CD14-positive monocyte (primary cell): ENCODE measurements at regions not wholly inside any gene's neighbourhood (a gene's known extent, or its start where the extent isn't known, plus 50 kb on each side); places are given as distances from the start of the nearest gene placed in this dataset.

Source experiments
- DNase-seq, 3 donors: peaks; one replicate each; pipeline ENCODE4 v3.0.0-alpha.2; 2011 to 2022
- H2AFZ ChIP-seq: 2 replicates; pipeline ENCODE4 v1.6.0; 2012; ENCODE audit warnings: mild to moderate bottlenecking, low read depth, low read length, inconsistent platforms; ENCODE audit not compliant: insufficient read depth, poor library complexity, severe bottlenecking
- H3K27ac ChIP-seq, 2 donors: 1 replicate in 1 of 2; 2 replicates in 1 of 2; pipeline ENCODE4 v1.5.1; 2012 to 2013; ENCODE audit warnings: low read length in 2 of 2, control low read depth in 1 of 2, inconsistent platforms in 1 of 2, low read depth in 1 of 2, mild to moderate bottlenecking in 1 of 2
- H3K27me3 ChIP-seq, 2 donors: one replicate each; pipeline versions ENCODE4 v1.6.0 to v1.6.1; 2011 to 2013; ENCODE audit warnings: low read length in 2 of 2; ENCODE audit not compliant: control insufficient read depth in 2 of 2, insufficient read depth in 2 of 2
- H3K36me3 ChIP-seq, 2 donors: replicated peaks in 1 of 2; 1 replicate in 1 of 2; 2 replicates in 1 of 2; pipeline versions ENCODE4 v1.5.1 to v1.6.1; 2012 to 2013; ENCODE audit warnings: low read length in 2 of 2, control low read depth in 1 of 2, inconsistent platforms in 1 of 2, mild to moderate bottlenecking in 1 of 2; ENCODE audit not compliant: insufficient read depth in 2 of 2, control insufficient read depth in 1 of 2
- H3K4me1 ChIP-seq, 2 donors: 1 replicate in 1 of 2; 2 replicates in 1 of 2; pipeline versions ENCODE4 v1.5.1 to v1.6.1; 2012 to 2013; ENCODE audit warnings: low read length in 2 of 2, control low read depth in 1 of 2, inconsistent platforms in 1 of 2, mild to moderate bottlenecking in 1 of 2, moderate library complexity in 1 of 2; ENCODE audit not compliant: insufficient read depth in 2 of 2, control insufficient read depth in 1 of 2
- H3K4me2 ChIP-seq: replicated peaks from 2 replicates; pipeline ENCODE3; 2012; ENCODE audit warnings: low read length, moderate library complexity, mild to moderate bottlenecking; ENCODE audit not compliant: poor library complexity, severe bottlenecking; ENCODE audit errors: extremely low read depth
- H3K4me3 ChIP-seq, 3 experiments: fragments of 200-600 bp in 1 of 3; sonication (generic) in 1 of 3; replicated peaks in 1 of 3; 1 replicate in 2 of 3; 2 replicates in 1 of 3; pipeline ENCODE4 v1.5.1; 2011 to 2013; ENCODE audit warnings: low read length in 3 of 3, mild to moderate bottlenecking in 3 of 3, control low read depth in 2 of 3, low read depth in 2 of 3, inconsistent platforms in 1 of 3, moderate library complexity in 1 of 3
- H3K79me2 ChIP-seq: 2 replicates; pipeline ENCODE4 v1.6.0; 2012; ENCODE audit warnings: mild to moderate bottlenecking, control low read depth, inconsistent platforms, low read length, moderate library complexity; ENCODE audit not compliant: insufficient read depth
- H3K9ac ChIP-seq: 2 replicates; pipeline ENCODE4 v1.6.0; 2017; ENCODE audit warnings: low read length, mild to moderate bottlenecking; ENCODE audit not compliant: insufficient read depth, poor library complexity, severe bottlenecking
- H3K9me3 ChIP-seq, 2 donors: replicated peaks in 1 of 2; 1 replicate in 1 of 2; 2 replicates in 1 of 2; pipeline versions ENCODE4 v1.5.1 to v1.6.1; 2012 to 2013; ENCODE audit warnings: low read length in 2 of 2, control low read depth in 1 of 2; ENCODE audit not compliant: control insufficient read depth in 1 of 2, insufficient read depth in 1 of 2
- H4K20me1 ChIP-seq: 2 replicates; pipeline ENCODE4 v1.6.0; 2012; ENCODE audit warnings: mild to moderate bottlenecking, low read length, control low read depth, moderate library complexity; ENCODE audit not compliant: insufficient read depth
- H3K27ac Mint-ChIP-seq, 7 donors: one replicate each; pipeline ENCODE4 v1.8.0; 2020; ENCODE audit warnings: mild to moderate bottlenecking in 7 of 7, mixed read lengths in 7 of 7, moderate library complexity in 6 of 7, inconsistent platforms in 2 of 7
- H3K27me3 Mint-ChIP-seq, 3 donors: one replicate each; pipeline ENCODE4 v1.8.0; 2021 to 2022; ENCODE audit warnings: low read depth in 3 of 3, mild to moderate bottlenecking in 3 of 3, mixed read lengths in 3 of 3, moderate library complexity in 3 of 3, inconsistent platforms in 1 of 3
- H3K36me3 Mint-ChIP-seq, 2 donors: one replicate each; pipeline ENCODE4 v1.8.0; 2020; ENCODE audit warnings: mixed read lengths in 2 of 2, inconsistent platforms in 1 of 2, mild to moderate bottlenecking in 1 of 2
- H3K4me1 Mint-ChIP-seq: one replicate; pipeline ENCODE4 v1.8.0; 2020; ENCODE audit warnings: mild to moderate bottlenecking, mixed read lengths
- H3K4me3 Mint-ChIP-seq, 2 donors: one replicate each; pipeline ENCODE4 v1.8.0; 2020; ENCODE audit warnings: mild to moderate bottlenecking in 2 of 2, mixed read lengths in 2 of 2, moderate library complexity in 1 of 2
- H3K9me3 Mint-ChIP-seq, 7 donors: one replicate each; pipeline ENCODE4 v1.8.0; 2020 to 2022; ENCODE audit warnings: mixed read lengths in 7 of 7, mild to moderate bottlenecking in 6 of 7, moderate library complexity in 6 of 7, inconsistent platforms in 2 of 7
- WGBS: methylation state at CpG from one replicate; pipeline ENCODE4 v1.1.5; 2013; ENCODE audit warnings: missing lambda C conversion rate; ENCODE audit not compliant: insufficient coverage; 5-methylcytosine and 5-hydroxymethylcytosine counted together
- intact Hi-C, 2 donors: fragments of 100-400 bp; cut with micrococcal nuclease; formaldehyde crosslinking; loops; one replicate each; pipeline versions ENCODE4 v1.15.0 to v1.15.1; 2023
- TF ChIP-seq, protein P1 (sequence below): fragments of 200-600 bp; IDR thresholded peaks from one replicate; pipeline ENCODE4 v1.8.0; 2022; ENCODE audit warnings: antibody characterized with exemption, mild to moderate bottlenecking

DNA sequence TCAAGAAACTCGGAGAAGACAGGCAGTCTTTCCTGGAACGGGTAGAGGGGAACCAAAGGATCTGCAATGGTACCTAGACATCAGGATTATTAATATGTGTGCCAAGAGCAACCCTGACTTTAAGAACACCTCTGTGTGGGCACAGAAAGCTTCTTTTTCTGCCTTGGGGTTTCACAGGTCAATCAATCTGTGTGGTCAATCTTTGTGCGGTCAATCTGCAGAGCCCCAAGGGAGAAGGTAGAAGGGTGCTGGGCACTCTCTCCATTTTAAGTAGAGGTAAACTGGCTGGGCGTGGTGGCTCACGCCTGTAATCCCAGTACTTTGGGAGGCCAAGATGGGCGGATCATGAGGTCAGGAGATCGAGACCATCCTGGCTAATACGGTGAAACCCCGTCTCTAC lies 100.7 kb downstream of the ARF6 start:
- intact Hi-C loops: no loop called here
- no peak overlapping the region for H3K4me3 Mint-ChIP-seq
- H3K4me1 ChIP-seq: peaks cover 0 to under 1% of the 10 kb centered on the region in 2 donors
- H3K9me3 ChIP-seq: no peaks in the 10 kb centered on the region
- H3K4me2 ChIP-seq: no peak overlapping the region
- H2AFZ ChIP-seq: no peak overlapping the region
- no peaks in the 10 kb centered on the region for H3K36me3 ChIP-seq
- no peak overlapping the region for H3K9ac ChIP-seq
- WGBS: 100% methylated on average over 2 of the region's 9 CpGs
- DNase-seq: no peak
- peaks cover 13% of the 10 kb centered on the region for H3K4me1 Mint-ChIP-seq
- TF ChIP-seq, protein P1, sequence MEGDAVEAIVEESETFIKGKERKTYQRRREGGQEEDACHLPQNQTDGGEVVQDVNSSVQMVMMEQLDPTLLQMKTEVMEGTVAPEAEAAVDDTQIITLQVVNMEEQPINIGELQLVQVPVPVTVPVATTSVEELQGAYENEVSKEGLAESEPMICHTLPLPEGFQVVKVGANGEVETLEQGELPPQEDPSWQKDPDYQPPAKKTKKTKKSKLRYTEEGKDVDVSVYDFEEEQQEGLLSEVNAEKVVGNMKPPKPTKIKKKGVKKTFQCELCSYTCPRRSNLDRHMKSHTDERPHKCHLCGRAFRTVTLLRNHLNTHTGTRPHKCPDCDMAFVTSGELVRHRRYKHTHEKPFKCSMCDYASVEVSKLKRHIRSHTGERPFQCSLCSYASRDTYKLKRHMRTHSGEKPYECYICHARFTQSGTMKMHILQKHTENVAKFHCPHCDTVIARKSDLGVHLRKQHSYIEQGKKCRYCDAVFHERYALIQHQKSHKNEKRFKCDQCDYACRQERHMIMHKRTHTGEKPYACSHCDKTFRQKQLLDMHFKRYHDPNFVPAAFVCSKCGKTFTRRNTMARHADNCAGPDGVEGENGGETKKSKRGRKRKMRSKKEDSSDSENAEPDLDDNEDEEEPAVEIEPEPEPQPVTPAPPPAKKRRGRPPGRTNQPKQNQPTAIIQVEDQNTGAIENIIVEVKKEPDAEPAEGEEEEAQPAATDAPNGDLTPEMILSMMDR: no peak
- H3K27ac ChIP-seq: no peak overlapping the region
- no peaks in the 10 kb centered on the region for H3K36me3 Mint-ChIP-seq
- no peaks in the 10 kb centered on the region for H3K79me2 ChIP-seq
- H3K9me3 Mint-ChIP-seq: no peaks in the 10 kb centered on the region
- H3K27me3 ChIP-seq: no peaks in the 10 kb centered on the region
- no peak overlapping the region for H3K4me3 ChIP-seq
- H3K27ac Mint-ChIP-seq: no peak overlapping the region
- no peaks in the 10 kb centered on the region for H4K20me1 ChIP-seq
- H3K27me3 Mint-ChIP-seq: peaks cover 1 to 6% (median 3%) of the 10 kb centered on the region in 3 donors

DNA sequence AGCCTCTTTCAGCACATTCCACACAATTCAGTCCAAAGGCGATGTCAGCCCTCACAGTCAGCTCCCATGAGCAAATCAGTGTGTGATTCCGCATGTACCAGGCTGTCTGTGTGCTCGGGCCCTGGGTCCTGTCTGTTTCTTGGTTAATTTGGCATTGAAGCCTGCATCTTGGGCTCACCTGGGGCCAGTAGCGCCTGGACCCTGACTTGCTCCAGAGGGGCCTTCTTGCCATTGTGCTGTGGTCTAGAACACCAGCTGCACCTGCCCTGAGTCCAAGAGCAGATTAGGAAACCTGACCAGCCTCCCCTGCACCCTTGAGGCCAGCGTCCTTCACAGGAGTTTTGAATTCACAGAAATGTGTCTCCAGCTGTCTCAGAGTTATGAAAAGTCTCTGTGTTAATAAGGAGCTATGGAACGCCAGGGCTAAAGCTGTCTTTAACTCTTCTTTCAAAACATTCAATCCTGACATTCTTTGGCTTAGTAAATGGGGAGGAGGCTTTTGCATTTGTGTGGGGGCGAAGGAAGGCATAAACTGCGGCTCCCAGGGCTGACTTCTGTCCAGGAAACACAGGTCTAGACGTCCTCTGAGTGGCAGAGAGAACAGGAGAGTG lies 102.2 kb downstream of the ARF6 start:
- no peak overlapping the region for H3K4me3 Mint-ChIP-seq
- Histone ChIP-seq H3K27ac (no peak overlapping the region), H3K27me3 (no peaks in the 10 kb centered on the region), H4K20me1 (no peaks in the 10 kb centered on the region), H2AFZ (no peak overlapping the region), H3K4me2 (no peak overlapping the region), H3K9ac (no peak overlapping the region), H3K4me1 (peaks cover 14 to 15% of the 10 kb centered on the region in 2 donors), H3K4me3 (no peak overlapping the region), H3K36me3 (no peaks in the 10 kb centered on the region), H3K79me2 (no peaks in the 10 kb centered on the region), H3K9me3 (no peaks in the 10 kb centered on the region)
- no peaks in the 10 kb centered on the region for H3K9me3 Mint-ChIP-seq
- peaks cover 24% of the 10 kb centered on the region for H3K4me1 Mint-ChIP-seq
- H3K27me3 Mint-ChIP-seq: peaks cover 1 to 6% (median 3%) of the 10 kb centered on the region in 3 donors
- H3K27ac Mint-ChIP-seq: no peak overlapping the region
- H3K36me3 Mint-ChIP-seq: peaks cover 0 to 4% of the 10 kb centered on the region in 2 donors
- no peak for DNase-seq
- WGBS: 94% methylated on average over 6 of the region's 9 CpGs
- intact Hi-C loops: no loop called here
- TF ChIP-seq, protein P1: no peak
